Thoracic aorta (tissue), 2 donors: ENCODE measurements at regions not wholly inside any gene's neighbourhood (a gene's known extent, or its start where the extent isn't known, plus 50 kb on each side); places are given as distances from the start of the nearest gene placed in this dataset.

Experiments
- ATAC-seq: fragments of 150-250 bp; one replicate; pipeline ENCODE4 v1.8.0; 2017; ENCODE audit warnings: low read depth; ENCODE audit not compliant: insufficient number of reproducible peaks, low FRiP score
- DNase-seq: peaks from one replicate; pipeline ENCODE4 v3.0.0-alpha.2; 2020; ENCODE audit warnings: low spot score
- H3K27ac ChIP-seq, 2 donors: fragments of 200-600 bp; sonication (generic); 1 replicate in 1 of 2; 2 replicates in 1 of 2; pipeline ENCODE4 v1.5.1; 2016; ENCODE audit warnings: mild to moderate bottlenecking in 2 of 2, moderate library complexity in 2 of 2
- H3K27me3 ChIP-seq: fragments of 200-600 bp; sonication (generic); replicated peaks from 2 replicates; pipeline ENCODE4 v1.6.0; 2016; ENCODE audit warnings: mild to moderate bottlenecking; ENCODE audit not compliant: insufficient read depth
- H3K36me3 ChIP-seq: fragments of 200-600 bp; sonication (generic); one replicate; pipeline ENCODE4 v1.5.1; 2016
- H3K4me1 ChIP-seq, 2 donors: fragments of 200-600 bp; sonication (generic); 1 replicate in 1 of 2; 2 replicates in 1 of 2; pipeline versions ENCODE4 v1.5.1 to v1.6.0; 2016; ENCODE audit warnings: low read depth in 2 of 2, mild to moderate bottlenecking in 1 of 2; ENCODE audit not compliant: control insufficient read depth in 1 of 2
- H3K4me3 ChIP-seq: fragments of 200-600 bp; sonication (generic); 2 replicates; pipeline ENCODE4 v1.5.1; 2016; ENCODE audit warnings: mild to moderate bottlenecking
- H3K9me3 ChIP-seq: fragments of 200-600 bp; sonication (generic); 2 replicates; pipeline ENCODE4 v1.5.1; 2016
- TF ChIP-seq, protein P1 (sequence below): fragments of 200-600 bp; sonication (generic); IDR thresholded peaks from one replicate; pipeline ENCODE4 v1.5.1; 2019; ENCODE audit warnings: antibody characterized with exemption

DNA sequence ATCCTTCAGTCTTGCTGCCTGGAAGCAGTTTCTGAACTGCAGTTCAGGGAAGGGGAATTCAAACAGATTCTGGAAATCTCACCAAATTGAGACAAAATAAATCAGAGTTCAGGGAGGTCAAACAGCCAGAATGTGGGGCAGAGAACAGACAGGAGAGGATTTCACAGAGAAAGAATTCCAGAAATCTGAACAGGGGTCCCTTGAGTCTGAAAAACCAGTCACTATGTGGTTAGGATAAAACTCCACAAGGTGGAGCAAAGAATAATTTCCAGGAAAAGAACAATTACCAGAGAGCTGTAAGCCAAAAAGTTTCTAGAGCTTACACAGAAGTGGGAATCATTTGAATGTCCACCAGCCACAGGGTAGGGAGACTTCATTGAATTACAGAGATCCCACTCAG lies 84.7 kb downstream of the URB2 start:
- Histone ChIP-seq H3K36me3 (no peaks in the 10 kb centered on the region), H3K27me3 (no peaks in the 10 kb centered on the region), H3K9me3 (no peaks in the 10 kb centered on the region), H3K4me3 (no peak overlapping the region), H3K27ac (no peak overlapping the region), H3K4me1 (no peaks in the 10 kb centered on the region)
- TF ChIP-seq, protein P1, sequence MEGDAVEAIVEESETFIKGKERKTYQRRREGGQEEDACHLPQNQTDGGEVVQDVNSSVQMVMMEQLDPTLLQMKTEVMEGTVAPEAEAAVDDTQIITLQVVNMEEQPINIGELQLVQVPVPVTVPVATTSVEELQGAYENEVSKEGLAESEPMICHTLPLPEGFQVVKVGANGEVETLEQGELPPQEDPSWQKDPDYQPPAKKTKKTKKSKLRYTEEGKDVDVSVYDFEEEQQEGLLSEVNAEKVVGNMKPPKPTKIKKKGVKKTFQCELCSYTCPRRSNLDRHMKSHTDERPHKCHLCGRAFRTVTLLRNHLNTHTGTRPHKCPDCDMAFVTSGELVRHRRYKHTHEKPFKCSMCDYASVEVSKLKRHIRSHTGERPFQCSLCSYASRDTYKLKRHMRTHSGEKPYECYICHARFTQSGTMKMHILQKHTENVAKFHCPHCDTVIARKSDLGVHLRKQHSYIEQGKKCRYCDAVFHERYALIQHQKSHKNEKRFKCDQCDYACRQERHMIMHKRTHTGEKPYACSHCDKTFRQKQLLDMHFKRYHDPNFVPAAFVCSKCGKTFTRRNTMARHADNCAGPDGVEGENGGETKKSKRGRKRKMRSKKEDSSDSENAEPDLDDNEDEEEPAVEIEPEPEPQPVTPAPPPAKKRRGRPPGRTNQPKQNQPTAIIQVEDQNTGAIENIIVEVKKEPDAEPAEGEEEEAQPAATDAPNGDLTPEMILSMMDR: no peak
- no peak for DNase-seq
- no peak for ATAC-seq

DNA sequence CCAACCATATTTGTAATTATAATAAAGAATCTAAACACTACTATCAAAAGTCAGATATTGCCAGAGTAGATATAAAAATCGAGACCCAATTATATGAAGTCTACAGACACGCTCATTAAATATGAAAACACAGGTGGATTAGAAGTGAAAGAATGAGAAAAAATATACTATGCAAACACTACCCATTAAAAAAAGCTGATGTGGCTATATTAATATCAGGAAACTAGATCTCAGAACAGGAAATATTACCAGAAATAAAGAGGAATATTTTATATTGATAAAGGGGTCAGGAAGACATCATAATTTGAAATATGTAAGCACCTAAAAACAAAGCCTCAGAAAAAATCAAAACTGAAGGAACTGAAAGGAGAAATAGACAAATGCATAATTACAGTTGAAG lies 88.3 kb downstream of the URB2 start:
- Histone ChIP-seq H3K4me1 (no peaks in the 10 kb centered on the region), H3K9me3 (no peaks in the 10 kb centered on the region), H3K27me3 (no peaks in the 10 kb centered on the region), H3K27ac (no peak overlapping the region), H3K36me3 (no peaks in the 10 kb centered on the region), H3K4me3 (no peak overlapping the region)
- DNase-seq (no peak), ATAC-seq (no peak)
- TF ChIP-seq, protein P1: no peak

DNA sequence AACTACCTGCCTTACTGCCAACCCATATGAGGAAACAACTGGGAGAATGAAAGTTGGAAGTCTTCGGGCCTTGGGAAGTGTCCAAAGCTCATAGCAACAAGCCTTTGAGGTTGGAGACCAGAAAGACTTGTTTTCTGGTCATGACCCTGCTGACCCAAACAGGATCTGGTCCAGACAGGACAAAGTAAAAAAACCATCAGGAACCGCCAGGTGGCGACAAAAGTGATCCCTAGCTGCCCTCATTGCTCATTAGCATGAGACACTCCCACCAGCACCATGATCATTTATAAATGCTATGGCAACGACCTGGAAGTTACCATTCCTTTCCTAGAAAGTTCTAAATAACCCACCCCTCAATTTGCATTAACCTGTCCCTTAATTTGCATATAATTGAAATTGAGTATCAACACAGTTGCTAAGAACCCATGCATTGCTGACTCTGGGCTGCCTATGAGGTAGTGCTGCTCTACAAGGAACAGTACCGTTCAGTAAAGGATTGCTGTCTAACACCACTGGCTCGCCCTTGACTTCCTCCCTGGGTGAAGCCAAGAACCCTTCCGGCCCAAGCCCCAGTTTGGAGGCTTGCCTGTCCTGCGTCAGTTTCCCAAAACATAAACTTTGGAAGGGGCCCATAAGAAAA lies 89.0 kb downstream of the URB2 start:
- Histone ChIP-seq H3K4me3 (no peak overlapping the region), H3K4me1 (no peaks in the 10 kb centered on the region), H3K27me3 (no peaks in the 10 kb centered on the region), H3K27ac (no peak overlapping the region), H3K9me3 (no peaks in the 10 kb centered on the region), H3K36me3 (no peaks in the 10 kb centered on the region)
- ATAC-seq: no peak
- DNase-seq: no peak
- TF ChIP-seq, protein P1: no peak

- no peak for DNase-seq
- Histone ChIP-seq H3K36me3 (no peaks in the 10 kb centered on the region), H3K4me3 (no peak overlapping the region), H3K9me3 (no peaks in the 10 kb centered on the region), H3K4me1 (no peaks in the 10 kb centered on the region), H3K27me3 (no peaks in the 10 kb centered on the region), H3K27ac (no peak overlapping the region)
- ATAC-seq: no peak
- TF ChIP-seq, protein P1: no peak
Observed at GRCh38 chr1:229716069-229716468, 90.0 kb downstream of the URB2 start.

DNA sequence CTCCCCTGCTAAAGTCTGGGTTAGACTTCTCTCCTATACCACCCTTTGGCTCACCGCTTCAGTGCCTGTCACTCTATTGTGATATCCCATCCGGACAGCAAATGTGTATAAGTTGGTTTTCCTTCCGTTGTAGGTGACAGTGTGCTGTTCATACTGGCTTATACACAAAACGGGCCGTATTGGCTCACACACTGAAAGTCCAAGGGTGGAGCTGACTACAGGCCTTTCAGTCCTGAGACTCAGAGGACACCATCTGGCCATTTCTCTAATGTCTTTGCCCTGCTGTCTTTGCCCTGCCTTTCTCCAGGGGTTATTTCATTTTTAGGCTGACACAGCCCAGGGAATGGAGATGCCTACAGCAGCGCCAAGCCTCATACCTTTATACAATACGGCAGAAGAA lies 90.7 kb downstream of the URB2 start:
- H3K36me3 ChIP-seq: no peaks in the 10 kb centered on the region
- ATAC-seq: no peak
- TF ChIP-seq, protein P1: no peak

More for the DNA sequence above, 90.7 kb downstream of the URB2 start:
- H3K9me3 ChIP-seq: no peaks in the 10 kb centered on the region
- H3K4me1 ChIP-seq: no peaks in the 10 kb centered on the region
- H3K4me3 ChIP-seq: no peak overlapping the region
- H3K27ac ChIP-seq: no peak overlapping the region
- DNase-seq: no peak
- no peaks in the 10 kb centered on the region for H3K27me3 ChIP-seq
